ENCODE measurements at regions not wholly inside any gene's neighbourhood (a gene's known extent, or its start where the extent isn't known, plus 50 kb on each side); places are given as distances from the start of the nearest gene placed in this dataset.

GRCh38 chr1:36693603-36694002, 210.9 kb upstream of the CSF3R start:
- in situ Hi-C loops (cut with HindIII; ENCODE audit: low pct_ligation_motif_present, low pct_unique_long_range_greater_than_20kb, low sequenced_read_pairs) = no loop called here
- DNase-seq = no peak

DNA sequence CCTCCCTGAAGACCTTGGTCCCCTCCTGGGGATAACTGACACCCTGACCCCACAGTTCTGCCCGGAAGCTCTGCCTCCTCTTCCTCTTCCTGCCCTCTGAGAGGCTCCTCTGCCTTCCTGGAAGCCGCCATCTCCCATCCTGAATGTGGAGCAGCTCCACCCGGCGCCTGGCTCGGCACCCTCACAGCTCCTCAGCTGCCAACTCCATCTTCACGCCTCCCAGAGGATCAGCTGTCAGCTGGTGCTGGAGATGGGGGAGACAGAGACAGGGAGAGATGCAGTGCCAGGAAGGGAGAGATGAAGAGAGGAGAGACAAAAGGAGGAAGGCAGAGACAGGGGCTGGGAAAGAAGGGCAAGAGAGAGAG, 210.4 kb upstream of the CSF3R start:
- in situ Hi-C loops (cut with HindIII; ENCODE audit: low pct_ligation_motif_present, low pct_unique_long_range_greater_than_20kb, low sequenced_read_pairs) = no loop called here
- DNase-seq = no peak

DNA sequence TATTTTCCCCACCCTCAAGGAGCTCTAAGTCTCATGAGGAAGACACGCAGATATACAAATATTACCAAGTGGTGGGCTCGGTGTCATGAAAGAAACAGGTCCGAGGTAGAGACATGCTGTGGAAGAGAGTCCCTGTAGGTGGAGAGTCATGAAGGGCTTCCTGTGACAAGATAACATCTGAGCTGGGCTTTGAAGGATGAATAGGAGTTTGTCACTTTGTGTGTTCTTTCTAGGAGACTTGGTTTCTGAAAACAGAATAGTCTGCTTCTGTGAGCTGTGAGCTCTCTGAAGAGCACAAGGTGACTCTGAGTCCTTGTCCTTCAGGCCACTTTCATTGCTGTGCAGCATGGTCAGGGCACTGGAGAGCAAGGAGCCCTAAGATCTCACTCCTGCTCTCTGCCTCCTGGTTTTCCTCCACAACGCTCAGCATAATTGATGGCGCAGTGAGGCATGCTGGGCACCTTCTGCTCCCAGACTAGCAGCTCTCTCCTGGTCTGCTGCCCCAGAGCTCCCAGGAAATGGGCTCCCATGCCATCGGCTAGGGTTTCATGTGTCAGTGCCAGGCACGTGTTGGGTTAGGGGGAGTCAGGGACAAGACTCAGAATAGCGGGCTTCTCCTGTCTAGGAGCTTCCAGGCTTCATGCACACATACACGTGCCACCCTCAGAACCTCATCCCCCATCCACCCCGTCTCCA, 209.9 kb upstream of the CSF3R start:
- in situ Hi-C loops (cut with HindIII; ENCODE audit: low pct_ligation_motif_present, low pct_unique_long_range_greater_than_20kb, low sequenced_read_pairs) = no loop called here
- DNase-seq = no peak

DNA sequence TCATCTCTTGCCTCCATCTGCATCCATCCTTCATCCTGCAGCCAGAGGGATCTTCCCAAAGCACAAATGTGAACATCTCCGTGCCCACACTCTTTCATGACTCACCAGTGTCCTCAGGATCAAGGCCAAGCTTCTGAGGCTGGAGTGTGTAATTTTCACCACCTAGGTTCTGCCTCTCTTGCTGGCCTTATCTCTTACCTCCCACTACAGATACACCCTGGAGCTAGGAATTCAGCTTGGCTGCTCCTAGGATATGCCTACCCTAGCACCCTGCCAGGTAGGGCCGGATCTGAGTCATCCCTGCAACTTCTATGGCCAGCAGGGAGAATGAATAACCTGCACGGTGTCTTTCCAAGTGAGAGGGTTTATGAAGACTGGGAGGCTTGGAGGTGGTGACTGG, 208.7 kb upstream of the CSF3R start:
- peak; percentile 9 for DNase-seq
- in situ Hi-C loops (cut with HindIII; ENCODE audit: low pct_ligation_motif_present, low pct_unique_long_range_greater_than_20kb, low sequenced_read_pairs) = no loop called here

- no peak for DNase-seq
- in situ Hi-C loops (cut with HindIII; ENCODE audit: low pct_ligation_motif_present, low pct_unique_long_range_greater_than_20kb, low sequenced_read_pairs) = no loop called here
These were observed 207.3 kb upstream of the CSF3R start for GRCh38 chr1:36689992-36690391.

- in situ Hi-C loops (cut with HindIII; ENCODE audit: low pct_ligation_motif_present, low pct_unique_long_range_greater_than_20kb, low sequenced_read_pairs) = no loop called here
- no peak for DNase-seq
These were observed 204.6 kb upstream of the CSF3R start for GRCh38 chr1:36687312-36687711.

GRCh38 chr1:36675931-36676562, 193.3 kb upstream of the CSF3R start:
- DNase-seq = no peak
- in situ Hi-C loops (cut with HindIII; ENCODE audit: low pct_ligation_motif_present, low pct_unique_long_range_greater_than_20kb, low sequenced_read_pairs) = no loop called here

DNA sequence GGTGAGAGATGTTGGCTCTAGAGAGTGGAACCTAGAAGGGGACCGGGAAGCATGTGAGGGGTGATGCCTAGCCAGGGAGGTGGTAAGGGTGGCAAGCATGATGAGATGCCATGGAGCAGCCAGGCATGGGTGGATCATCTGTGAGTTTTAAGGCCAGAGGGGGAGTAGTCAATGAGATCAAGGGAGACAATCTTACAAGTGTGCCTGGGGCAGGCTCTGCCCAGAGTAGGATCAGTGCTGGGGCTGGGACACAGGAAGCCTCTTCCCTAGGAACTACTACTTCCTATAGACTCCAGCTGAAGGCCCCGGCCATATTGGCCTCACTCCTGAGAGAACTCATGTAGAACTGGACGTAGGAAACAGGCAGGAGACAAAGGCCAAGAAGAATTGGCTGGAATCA, 192.4 kb upstream of the CSF3R start:
- no peak for DNase-seq
- in situ Hi-C loops (cut with HindIII; ENCODE audit: low pct_ligation_motif_present, low pct_unique_long_range_greater_than_20kb, low sequenced_read_pairs) = no loop called here

DNA sequence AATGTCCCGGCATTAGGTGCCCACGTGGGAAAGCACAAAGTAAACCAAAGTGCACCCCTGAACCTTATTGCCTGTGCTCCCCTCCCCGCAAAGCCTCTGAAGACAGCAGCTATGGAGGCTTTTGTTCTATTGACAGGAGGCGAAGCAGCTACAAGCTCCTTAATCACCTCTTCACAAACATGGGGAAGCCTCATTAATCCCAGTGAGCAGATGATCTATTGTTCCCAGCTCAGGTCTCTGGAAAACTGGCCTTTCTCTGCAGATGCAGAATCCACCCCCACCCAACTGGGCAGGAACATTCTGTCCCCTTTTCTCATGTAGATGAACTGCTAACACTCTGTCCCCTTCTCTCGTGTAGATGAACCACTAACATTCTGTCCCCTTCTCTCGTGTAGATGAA, 190.5 kb upstream of the CSF3R start:
- in situ Hi-C loops (cut with HindIII; ENCODE audit: low pct_ligation_motif_present, low pct_unique_long_range_greater_than_20kb, low sequenced_read_pairs) = no loop called here
- no peak for DNase-seq

- no peak for DNase-seq
- in situ Hi-C loops (cut with HindIII; ENCODE audit: low pct_ligation_motif_present, low pct_unique_long_range_greater_than_20kb, low sequenced_read_pairs) = no loop called here
These were observed 186.5 kb upstream of the CSF3R start for GRCh38 chr1:36669262-36669661.

GRCh38 chr1:36667836-36668235, 185.1 kb upstream of the CSF3R start:
- DNase-seq = no peak
- in situ Hi-C loops (cut with HindIII; ENCODE audit: low pct_ligation_motif_present, low pct_unique_long_range_greater_than_20kb, low sequenced_read_pairs) = no loop called here

- in situ Hi-C loops (cut with HindIII; ENCODE audit: low pct_ligation_motif_present, low pct_unique_long_range_greater_than_20kb, low sequenced_read_pairs) = no loop called here
- DNase-seq = no peak
These were observed 184.5 kb upstream of the CSF3R start for GRCh38 chr1:36667256-36667655.

GRCh38 chr1:36665478-36666080, 182.9 kb upstream of the CSF3R start:
- in situ Hi-C loops (cut with HindIII; ENCODE audit: low pct_ligation_motif_present, low pct_unique_long_range_greater_than_20kb, low sequenced_read_pairs) = no loop called here

GRCh38 chr1:36664571-36665287, 182.0 kb upstream of the CSF3R start:
- DNase-seq = no peak
- in situ Hi-C loops (cut with HindIII; ENCODE audit: low pct_ligation_motif_present, low pct_unique_long_range_greater_than_20kb, low sequenced_read_pairs) = no loop called here

More at GRCh38 chr1:36665478-36666080, 182.9 kb upstream of the CSF3R start:
- no peak for DNase-seq

DNA sequence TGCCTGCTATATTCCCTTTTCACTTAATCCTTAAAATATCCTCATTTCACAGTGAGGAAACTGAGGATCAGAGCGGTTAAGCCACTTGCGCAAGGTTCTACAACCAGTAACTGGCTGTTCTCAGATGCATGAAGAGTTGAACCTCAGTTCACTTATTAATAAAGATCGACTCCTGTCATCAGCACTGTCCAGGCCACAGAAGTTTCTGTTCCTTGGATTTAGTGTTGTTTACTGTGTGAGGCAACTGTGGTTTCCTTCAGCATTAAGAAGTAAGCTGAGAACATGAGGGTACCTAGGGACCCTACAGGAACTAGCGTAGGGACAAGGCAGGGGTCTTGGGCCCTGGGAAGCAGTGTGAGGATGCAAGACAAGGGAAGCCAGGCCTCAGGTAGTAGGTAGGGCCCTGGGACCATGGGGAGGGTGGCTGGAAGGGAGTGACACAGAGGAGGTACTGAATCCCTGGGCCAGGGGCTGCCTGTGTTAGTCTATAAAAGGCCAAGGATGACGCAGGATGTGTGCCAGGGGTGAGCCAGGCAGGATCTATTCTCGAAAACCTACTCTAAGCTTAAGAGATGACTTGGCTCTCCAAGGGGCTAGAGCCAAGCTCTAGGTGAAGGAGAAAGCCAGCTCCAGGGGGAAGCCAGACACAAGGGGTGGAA, 181.2 kb upstream of the CSF3R start:
- in situ Hi-C loops (cut with HindIII; ENCODE audit: low pct_ligation_motif_present, low pct_unique_long_range_greater_than_20kb, low sequenced_read_pairs) = no loop called here
- DNase-seq = no peak

DNA sequence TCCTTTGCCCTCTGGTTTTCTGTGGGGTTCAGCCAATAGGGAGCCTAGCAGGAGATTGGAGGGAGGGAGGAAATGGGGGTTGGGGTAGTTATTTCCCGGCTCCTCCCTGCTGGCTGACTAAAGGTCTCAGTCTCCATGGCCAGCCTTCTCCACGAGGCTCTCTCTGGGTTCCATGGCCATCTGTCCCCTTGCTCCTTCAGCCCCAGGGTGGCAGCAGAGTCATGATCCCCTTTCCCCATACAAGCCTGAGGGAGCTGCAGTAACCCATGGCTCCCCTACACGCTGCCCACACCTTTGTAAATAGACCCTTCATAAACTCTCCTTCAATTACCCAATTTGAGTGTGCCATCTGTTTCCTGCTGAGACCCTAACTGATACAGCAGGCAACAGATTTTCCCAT, 176.1 kb upstream of the CSF3R start:
- DNase-seq = no peak
- in situ Hi-C loops (cut with HindIII; ENCODE audit: low pct_ligation_motif_present, low pct_unique_long_range_greater_than_20kb, low sequenced_read_pairs) = no loop called here

DNA sequence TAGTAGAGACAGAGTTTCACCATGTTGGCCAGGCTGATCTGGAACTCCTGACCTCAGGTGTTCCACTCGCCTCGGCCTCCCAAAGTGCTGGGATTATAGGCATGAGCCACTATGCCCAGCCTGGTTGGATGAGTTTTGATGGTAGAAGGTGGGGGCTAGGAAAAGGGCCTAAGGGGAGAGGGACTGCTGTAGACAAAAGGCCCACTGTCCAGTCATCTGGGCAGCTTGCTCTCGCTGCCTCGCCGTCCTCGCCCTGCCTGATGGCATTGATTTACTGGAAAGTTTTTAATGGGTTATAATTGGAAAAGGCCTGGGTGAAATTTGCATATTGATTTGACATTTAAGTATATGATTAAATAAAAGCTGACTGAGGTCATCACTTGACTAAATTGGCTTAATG, 175.1 kb upstream of the CSF3R start:
- in situ Hi-C loops (cut with HindIII; ENCODE audit: low pct_ligation_motif_present, low pct_unique_long_range_greater_than_20kb, low sequenced_read_pairs) = no loop called here
- no peak for DNase-seq

- DNase-seq = no peak
- in situ Hi-C loops (cut with HindIII; ENCODE audit: low pct_ligation_motif_present, low pct_unique_long_range_greater_than_20kb, low sequenced_read_pairs) = no loop called here
These were observed 174.1 kb upstream of the CSF3R start for GRCh38 chr1:36656838-36657237.

DNA sequence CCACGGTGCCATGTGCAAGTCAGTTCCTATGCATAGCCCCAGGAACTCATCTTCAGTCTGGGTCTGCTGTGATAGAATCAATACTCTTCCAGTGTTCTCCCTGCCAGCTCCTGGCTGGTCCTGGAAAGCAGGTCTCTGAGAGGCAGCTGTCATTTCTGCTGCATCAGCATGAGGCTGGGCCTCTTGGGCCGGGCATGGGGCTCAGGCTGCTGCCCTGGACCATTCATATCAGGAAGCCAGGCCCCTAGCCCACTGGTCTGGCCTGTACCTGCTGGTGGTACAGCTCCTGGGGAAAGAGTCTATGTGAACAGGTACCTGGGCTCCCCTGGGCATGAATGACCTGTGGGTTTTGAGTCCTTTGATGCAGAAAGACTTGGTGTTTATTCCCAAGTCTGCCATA, 173.6 kb upstream of the CSF3R start:
- DNase-seq = no peak
- in situ Hi-C loops (cut with HindIII; ENCODE audit: low pct_ligation_motif_present, low pct_unique_long_range_greater_than_20kb, low sequenced_read_pairs) = no loop called here
